ENCODE measurements at regions not wholly inside any gene's neighbourhood (a gene's known extent, or its start where the extent isn't known, plus 50 kb on each side); places are given as distances from the start of the nearest gene placed in this dataset.

- DNase-seq, result no peak
Observed at GRCh38 chr7:45235905-45236304, 78.3 kb downstream of the RAMP3 start.

GRCh38 chr7:45236666-45237065, 79.1 kb downstream of the RAMP3 start:
- DNase-seq, result no peak

GRCh38 chr7:45237788-45238461, 80.3 kb downstream of the RAMP3 start:
- DNase-seq, result no peak

- no peak for DNase-seq
Observed at GRCh38 chr7:45238806-45239205, 81.2 kb downstream of the RAMP3 start.

GRCh38 chr7:45239486-45239885, 81.9 kb downstream of the RAMP3 start:
- DNase-seq, result no peak

- DNase-seq, result no peak
Observed at GRCh38 chr7:45240273-45240771, 82.7 kb downstream of the RAMP3 start.

GRCh38 chr7:45240926-45241325, 83.3 kb downstream of the RAMP3 start:
- DNase-seq, result no peak

- no peak for DNase-seq
Observed at GRCh38 chr7:45241339-45242109, 83.9 kb downstream of the RAMP3 start.

GRCh38 chr7:45242261-45242660, 84.7 kb downstream of the RAMP3 start:
- no peak for DNase-seq

GRCh38 chr7:45242698-45243097, 85.1 kb downstream of the RAMP3 start:
- DNase-seq, result no peak

- no peak for DNase-seq
Observed at GRCh38 chr7:45244981-45245380, 87.4 kb downstream of the RAMP3 start.

- DNase-seq, result no peak
Observed at GRCh38 chr7:45246339-45246738, 88.7 kb downstream of the RAMP3 start.

- DNase-seq, result no peak
Observed at GRCh38 chr7:45252248-45252647, 94.7 kb downstream of the RAMP3 start.

GRCh38 chr7:45252857-45253256, 95.3 kb downstream of the RAMP3 start:
- no peak for DNase-seq

- DNase-seq, result no peak
Observed at GRCh38 chr7:45253368-45253767, 95.8 kb downstream of the RAMP3 start.

GRCh38 chr7:45255187-45255586, 97.6 kb downstream of the RAMP3 start:
- no peak for DNase-seq

GRCh38 chr7:45256309-45256708, 98.7 kb downstream of the RAMP3 start:
- DNase-seq, result no peak

- DNase-seq, result no peak
Observed at GRCh38 chr7:45256775-45257174, 99.2 kb downstream of the RAMP3 start.

GRCh38 chr7:45257284-45257683, 99.7 kb downstream of the RAMP3 start:
- DNase-seq, result no peak

- DNase-seq, result no peak
Observed at GRCh38 chr7:45258533-45259226, 101.1 kb downstream of the RAMP3 start.

GRCh38 chr7:45259227-45259596, 101.6 kb downstream of the RAMP3 start:
- DNase-seq, result no peak

GRCh38 chr7:45259966-45260646, 102.5 kb downstream of the RAMP3 start:
- DNase-seq, result no peak

GRCh38 chr7:45267262-45267661, 109.7 kb downstream of the RAMP3 start:
- DNase-seq, result peak; percentile 25

Data from NCI-H1105 treated with DMSO at 0.1 percent for 48 hours (cell line).